Sciatic nerve (tissue), 2 donors: ENCODE measurements at regions not wholly inside any gene's neighbourhood (a gene's known extent, or its start where the extent isn't known, plus 50 kb on each side); places are given as distances from the start of the nearest gene placed in this dataset.
A peak's percentile ranks its signal among the peaks of the same experiment; 100 is the strongest.
"Not testable (repeated sequence)": the region's sequence is repeated elsewhere in the genome, so short reads cannot be mapped to it uniquely, and the experiment has no call there.

Experiments used
- ATAC-seq: fragments of 200-7000 bp; cut with Tn5 transposase; one replicate; pipeline ENCODE4 v1.9.1; 2020; ENCODE audit warnings: mild to moderate bottlenecking, moderate library complexity
- DNase-seq: peaks from one replicate; pipeline ENCODE4 v3.0.0-alpha.2; 2020; ENCODE audit warnings: low spot score
- intact Hi-C: fragments of 100-400 bp; cut with DNase I; formaldehyde crosslinking; loops from one replicate; pipeline ENCODE4 v1.14.2; 2022
- donor health status: DM: no; HTN: no; CAD: no.
- donor health status: DM: no; HTN: no; CAD: no.

DNA sequence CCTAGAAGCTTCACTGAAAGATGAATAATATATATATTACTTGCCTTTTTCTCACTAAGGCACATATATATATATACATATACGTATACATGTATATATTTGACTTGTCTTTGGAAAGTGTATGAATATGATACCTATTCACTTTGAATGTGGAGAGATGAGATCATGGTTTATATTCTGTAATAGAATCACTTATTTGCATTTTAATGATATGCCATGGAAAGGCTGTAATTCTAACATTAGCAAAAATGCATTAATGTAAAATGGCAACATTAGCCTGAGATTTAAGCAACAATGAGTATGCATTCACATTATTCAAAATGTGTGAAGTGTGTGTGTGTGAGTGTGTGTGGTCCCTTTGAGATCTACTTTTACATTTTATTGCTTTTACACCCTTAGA, 54.5 kb upstream of the PRKD1 start:
- intact Hi-C loops = no loop called here
- DNase-seq = no peak

DNA sequence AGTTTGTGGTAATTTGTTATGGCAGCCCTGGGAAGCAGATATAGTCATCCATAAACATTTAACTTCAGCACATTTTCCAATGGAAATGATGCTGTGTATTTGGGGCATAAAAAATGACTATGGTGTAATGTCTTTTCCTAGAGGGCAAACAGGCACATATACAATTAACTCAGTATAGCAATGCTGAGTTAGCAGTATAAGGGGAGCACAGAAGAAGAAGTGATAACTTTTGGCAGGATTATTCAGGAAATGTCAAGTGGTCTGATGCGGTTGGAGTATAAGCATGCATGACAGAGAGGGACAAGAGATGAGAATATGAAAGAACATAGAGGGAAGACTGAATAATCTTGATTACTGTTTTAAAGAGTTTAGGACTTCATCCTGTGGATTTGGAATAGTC, 55.3 kb upstream of the PRKD1 start:
- DNase-seq = no peak
- intact Hi-C loops = no loop called here

More for the DNA sequence above, 54.5 kb upstream of the PRKD1 start:
- ATAC-seq = no peak

DNA sequence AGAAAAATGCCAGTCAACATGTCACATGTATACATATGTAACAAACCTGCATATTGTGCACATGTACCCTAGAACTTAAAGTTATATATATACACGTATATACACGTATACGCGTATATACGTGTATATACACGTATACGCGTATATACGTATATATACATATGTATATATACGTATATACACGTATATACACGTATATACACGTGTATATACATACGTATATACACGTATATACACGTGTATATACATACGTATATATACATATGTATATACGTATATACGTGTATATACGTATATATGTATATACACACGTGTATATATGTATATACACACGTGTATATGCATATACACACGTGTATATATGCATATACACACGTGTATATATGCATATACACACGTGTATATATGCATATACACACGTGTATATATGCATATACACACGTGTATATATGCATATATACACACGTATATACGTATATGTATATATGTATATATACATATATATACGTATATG, 62.8 kb upstream of the PRKD1 start:
- intact Hi-C loops, DNase-seq, ATAC-seq: not testable (repeated sequence)

More for the DNA sequence above, 55.3 kb upstream of the PRKD1 start:
- ATAC-seq = no peak

DNA sequence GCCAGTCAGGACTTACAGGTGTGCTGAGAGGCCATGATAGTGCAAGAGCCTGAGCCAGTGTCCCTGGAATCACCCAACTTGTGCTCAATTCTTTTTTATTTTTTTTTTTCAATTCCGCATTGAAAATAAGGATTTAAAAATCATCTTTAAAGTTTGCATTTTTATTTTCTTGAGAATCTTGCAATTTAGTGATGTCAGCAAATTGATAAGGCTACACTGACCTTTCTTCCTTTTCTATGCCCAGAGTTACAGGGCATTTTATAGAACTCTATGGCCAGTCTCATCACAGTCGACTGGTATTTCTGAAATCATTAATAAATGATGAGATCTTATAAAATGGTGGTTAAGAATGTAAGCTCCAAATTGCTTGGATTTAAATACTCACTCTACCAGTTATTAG, 63.3 kb upstream of the PRKD1 start:
- intact Hi-C loops = no loop called here
- DNase-seq = no peak
- ATAC-seq = no peak

DNA sequence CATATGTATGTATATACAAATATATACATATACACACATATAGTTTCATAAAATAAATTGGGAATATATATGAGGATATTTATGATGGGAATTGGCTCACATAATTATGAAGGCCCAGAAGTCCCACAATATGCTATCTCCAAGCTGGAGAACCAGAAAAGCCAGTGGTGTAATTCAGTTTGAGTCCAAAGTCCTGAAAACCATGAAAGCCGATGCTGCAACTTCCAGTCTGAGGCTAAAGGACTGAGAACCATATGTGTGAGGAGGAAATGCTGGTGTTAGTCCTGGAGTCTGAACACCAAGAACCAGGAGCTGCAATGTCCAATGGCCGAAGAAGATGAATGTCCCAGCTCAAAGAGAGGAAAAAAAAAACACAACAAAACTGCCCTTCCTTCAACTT, 65.5 kb upstream of the PRKD1 start:
- intact Hi-C loops = no loop called here
- ATAC-seq = no peak

DNA sequence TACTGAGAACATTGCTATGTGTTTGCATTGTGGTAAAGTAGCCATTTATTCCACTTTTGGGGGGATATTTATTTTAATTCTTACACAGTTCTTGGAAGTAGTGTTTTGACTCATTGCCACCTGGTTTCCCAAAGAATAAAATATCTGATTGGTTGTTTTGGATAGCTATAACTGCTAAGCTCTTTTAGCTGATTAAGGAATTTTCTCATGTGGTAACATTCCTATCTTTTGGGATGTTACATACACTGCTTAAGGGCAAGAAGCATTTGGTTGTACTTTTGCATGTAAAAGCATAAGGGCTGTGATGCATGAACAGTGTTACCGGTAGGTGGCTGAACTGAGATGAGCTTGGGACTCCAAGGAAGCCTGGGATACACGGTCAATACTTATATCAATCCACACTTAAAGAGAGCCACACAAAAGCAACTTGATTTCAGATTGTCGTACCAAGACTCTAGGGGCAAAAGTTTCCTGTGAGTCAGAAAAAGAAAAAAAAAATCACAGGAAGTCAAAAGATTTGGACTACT, 71.4 kb upstream of the PRKD1 start:
- ATAC-seq (no peak), DNase-seq (no peak)
- intact Hi-C loops = no loop called here

More for the DNA sequence above, 65.5 kb upstream of the PRKD1 start:
- no peak for DNase-seq

DNA sequence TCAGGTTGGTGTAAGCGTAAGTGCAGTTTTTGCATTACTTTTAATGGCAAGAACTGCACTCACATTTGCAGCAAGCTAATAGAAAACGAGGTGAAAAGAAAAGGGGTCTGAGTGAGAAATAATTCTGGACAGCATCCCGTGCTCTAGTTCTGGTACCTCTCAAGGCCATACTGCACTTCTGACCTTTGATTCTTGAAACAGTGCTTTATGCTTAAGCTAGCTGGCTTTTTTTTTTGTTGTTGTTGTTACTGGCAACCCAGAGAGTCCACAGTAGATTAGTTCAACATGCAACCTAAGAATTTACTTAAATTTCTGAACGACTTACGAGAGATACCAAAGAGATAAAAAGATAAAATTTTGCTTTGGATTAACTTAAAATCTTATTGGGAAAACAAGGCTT, 75.2 kb upstream of the PRKD1 start:
- intact Hi-C loops = loop anchor here (10.0 kb wide), 1 partner anchor 458 kb away; no protein-coding TSS in a partner anchor

DNA sequence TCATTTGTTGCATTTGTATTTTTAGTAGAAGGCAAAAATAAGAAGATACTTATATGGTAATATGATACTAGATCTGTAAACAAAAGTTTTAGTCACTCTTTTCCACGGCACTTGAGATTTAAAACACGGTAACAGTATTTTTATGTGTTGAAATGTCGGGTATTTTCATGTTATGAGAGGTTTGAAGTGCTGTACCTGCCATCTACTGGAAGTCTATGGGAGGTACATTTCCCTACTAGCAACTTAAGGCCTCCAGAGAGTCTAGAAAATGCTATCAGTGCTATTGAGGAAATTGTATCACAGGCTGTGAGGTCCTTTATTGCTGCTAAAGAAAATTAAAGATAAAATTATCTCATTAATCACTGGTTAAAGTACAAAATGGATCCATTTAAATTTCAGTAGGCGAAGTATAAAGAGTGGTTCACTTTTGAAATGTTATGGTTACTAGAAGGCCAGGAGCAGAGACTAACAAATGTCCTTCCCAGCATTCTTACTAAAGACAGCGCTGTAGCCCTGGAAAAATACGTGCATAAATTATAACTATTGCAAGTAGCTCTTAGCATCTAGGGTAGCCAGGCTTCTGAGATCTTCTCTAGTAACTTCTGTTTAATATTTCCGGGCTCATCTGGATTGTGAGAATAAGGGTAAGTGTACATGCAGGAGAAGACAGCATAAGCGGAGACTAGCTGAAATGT, 77.6 kb upstream of the PRKD1 start:
- no peak for DNase-seq

More for the DNA sequence above, 75.2 kb upstream of the PRKD1 start:
- DNase-seq (no peak), ATAC-seq (peak; percentile 50)

DNA sequence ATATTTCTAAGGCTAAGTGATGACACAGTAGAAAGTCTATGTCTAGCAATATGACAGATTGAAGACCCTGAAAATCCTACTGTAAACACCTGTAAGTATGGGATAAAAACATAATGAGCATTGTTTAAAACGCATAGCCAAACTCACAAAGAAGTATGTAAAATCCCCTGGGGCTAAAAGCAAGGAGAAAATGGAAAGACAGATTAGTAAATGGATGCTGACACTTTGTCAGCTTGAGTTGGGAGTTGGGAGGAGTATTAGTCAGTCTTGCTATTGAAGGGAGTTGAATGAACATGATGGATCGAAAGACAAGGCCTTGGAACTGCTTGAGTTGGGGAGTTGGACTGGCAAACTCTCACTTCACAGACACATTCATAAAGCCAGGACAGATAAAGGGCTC, 79.0 kb upstream of the PRKD1 start:
- intact Hi-C loops = loop anchor here (10.0 kb wide), 1 partner anchor 462 kb away; no protein-coding TSS in a partner anchor
- ATAC-seq = no peak
- DNase-seq = no peak

More for the DNA sequence above, 77.6 kb upstream of the PRKD1 start:
- intact Hi-C loops = loop anchor here (10.0 kb wide), 1 partner anchor 460 kb away; no protein-coding TSS in a partner anchor
- ATAC-seq = peak; percentile 88

DNA sequence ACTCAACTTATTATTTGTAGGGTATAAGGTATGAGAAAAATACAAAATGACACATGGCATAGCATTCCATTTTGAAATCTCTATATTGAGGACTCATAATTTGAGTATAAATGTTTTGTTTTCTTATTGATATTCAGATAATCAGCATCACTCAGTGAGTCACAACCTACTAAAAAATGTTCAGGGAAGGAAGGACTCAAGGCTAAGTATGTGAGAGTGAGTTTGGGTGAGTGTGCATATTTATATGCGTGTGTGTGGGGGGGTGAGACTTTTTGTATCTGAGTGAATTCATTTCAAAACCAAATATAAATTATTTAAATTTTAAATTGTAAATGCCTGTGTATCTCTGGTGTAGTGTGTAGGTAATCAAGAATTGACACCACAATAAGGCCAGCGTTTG, 87.8 kb upstream of the PRKD1 start:
- ATAC-seq (no peak), DNase-seq (no peak)
- intact Hi-C loops = no loop called here

DNA sequence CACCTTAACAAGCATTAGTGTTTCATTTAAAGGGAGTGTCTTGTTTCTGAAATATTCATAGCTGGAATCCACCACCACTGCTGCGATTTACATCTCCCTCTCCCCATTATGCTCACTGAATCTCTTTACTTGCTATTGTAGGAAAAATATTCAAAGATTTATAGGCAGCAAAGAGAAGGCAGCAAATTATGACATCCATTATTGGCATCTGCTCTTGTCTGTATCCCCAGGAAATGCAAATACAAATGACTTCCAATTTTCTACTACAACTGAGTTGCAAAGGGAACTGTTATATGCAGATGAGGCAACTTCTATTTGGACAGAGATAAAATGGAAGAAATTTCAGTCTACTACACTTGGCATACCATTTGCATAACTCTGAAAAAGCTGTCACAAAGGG, 88.4 kb upstream of the PRKD1 start:
- ATAC-seq (no peak), DNase-seq (no peak)
- intact Hi-C loops = no loop called here

DNA sequence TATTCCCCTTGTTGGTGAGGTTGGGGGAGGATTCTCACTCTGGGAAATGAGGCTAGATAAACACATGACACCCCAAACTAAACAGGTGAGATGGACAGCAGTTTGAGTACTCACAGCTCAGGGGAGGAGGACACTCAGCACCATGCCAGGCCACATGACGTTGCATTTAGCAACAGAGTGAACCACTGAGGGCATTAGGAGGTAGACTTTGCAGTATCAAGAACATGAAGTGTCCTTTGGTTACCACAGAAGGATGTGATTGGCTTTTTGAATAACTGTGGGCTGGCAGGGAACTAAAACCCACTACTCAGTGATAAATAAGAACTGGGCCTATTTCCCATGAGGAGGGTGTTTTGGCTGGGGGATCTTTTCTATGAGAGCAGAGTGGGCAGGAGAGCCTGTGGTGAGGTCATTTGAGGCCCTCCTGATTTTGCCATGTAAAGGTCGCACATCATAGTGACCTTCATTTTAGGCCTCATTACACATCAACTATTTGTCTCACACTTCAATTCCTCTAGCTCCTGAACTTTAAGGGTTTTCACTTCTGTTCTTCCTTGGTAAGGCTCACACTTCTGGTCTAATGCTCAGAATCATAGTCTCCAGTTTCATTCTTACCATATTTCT, 89.8 kb upstream of the PRKD1 start:
- DNase-seq (no peak), ATAC-seq (no peak)
- intact Hi-C loops = no loop called here

DNA sequence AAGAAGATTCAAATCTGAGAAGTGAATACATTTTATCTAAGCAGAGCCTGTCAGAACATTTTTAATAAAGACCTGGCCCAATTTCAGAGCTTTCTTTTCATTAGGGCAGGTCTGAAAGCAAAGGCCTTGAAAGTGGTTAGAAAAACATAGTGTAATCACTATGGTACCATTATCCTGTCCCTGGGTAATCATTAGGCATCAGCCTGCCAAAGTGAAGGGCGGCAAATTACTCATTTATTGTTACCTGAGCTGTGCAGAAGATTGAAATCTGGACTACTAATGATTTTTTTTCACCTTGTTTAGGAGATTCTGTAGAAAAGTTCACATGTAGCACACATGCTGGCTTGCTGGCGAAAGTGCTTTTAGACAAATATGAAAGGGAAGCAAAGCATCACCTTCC, 92.6 kb upstream of the PRKD1 start:
- DNase-seq = no peak
- ATAC-seq = no peak
- intact Hi-C loops = no loop called here

DNA sequence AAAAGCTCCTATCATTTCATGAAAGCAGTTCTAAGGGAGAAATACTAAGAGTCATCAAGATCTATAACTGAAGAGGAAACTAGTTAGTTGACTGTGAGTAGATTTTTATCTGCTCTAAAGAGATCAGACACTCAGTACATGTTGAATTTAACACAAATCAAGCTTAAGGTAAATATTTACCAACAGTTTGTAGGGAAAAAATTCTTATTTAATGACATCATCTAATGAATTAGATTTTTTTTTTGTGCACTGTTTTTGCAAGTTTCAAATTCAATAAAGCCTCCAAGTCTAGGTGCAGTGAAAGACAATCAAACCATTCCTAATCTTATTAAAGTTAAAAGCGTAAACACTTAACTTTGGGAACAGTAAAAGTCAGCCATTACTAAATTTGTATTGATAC, 93.0 kb upstream of the PRKD1 start:
- intact Hi-C loops = no loop called here
- no peak for DNase-seq
- no peak for ATAC-seq

DNA sequence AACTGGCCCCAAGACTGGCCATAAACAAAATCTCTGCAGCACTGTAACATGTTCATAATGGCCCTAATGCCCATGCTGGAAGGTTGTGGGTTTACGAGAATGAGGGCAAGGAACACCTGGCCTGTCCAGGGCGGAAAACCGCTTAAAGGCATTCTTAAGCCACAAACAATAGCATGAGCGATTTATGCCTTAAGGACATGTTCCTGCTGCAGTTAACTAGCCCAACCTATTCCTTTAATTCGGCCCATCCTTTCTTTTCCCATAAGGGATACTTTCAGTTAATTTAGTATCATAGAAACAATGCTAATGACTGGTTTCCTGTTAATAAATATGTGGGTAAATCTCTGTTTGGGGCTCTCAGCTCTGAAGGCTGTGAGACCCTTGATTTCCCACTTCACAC, 95.7 kb upstream of the PRKD1 start:
- DNase-seq, intact Hi-C loops, ATAC-seq: not testable (repeated sequence)

DNA sequence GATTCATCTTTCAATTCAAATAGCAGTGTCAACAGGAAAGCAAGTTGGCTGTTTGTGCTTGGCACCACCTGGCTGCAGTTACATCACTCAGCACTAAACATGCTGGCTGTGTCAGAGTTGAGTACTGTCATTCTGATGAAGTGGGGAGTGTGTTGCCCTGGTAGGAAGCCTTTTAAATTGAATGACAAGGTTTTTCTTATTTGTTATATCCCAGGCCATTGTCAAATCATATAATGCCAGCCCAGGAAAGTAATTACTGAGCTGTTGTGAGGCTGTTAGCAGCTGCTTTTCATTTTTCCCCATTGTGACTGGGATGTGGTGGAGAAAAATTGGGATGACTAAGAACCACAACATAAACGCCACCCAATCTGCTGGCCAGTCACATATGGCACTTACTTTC, 106.5 kb upstream of the PRKD1 start:
- no peak for DNase-seq
- intact Hi-C loops = no loop called here
- no peak for ATAC-seq

DNA sequence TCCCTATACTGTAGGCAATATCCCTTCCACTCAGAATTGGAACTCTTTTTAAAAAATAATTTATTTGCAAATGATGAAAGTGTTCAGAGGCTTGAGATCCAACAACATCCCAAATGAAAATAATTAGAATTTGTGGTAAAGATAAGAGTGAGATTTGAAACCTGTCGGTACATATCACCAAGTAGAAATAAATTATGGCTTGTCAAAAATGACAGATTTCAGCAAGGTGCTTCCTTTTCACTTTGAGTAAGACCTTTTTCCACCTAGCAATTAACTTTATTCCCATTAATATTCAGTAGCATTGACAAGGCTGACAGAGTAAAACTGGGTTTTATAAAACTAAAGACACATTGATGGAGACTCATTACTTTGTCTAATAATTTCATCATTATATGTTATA, 107.7 kb upstream of the PRKD1 start:
- ATAC-seq (no peak), DNase-seq (no peak)
- intact Hi-C loops = no loop called here

DNA sequence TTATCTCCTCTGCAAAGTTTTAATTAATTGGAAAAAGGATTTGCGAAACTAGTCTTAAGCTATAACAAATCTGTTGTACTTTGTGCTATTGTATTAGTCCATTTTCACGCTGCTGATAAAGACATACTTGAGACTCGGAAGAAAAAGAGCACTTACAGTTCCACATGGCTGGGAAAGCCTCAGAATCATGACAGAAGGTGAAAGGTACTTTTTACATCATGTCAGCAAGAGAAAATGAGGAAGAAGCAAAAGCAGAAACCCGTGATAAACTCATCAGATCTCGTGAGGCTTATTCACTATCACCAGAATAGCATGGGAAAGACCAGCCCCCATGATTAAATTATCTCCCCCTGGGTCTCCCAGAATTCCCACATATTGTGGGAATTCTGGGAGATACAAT, 118.1 kb upstream of the PRKD1 start:
- ATAC-seq (no peak), DNase-seq (no peak)
- intact Hi-C loops = no loop called here

DNA sequence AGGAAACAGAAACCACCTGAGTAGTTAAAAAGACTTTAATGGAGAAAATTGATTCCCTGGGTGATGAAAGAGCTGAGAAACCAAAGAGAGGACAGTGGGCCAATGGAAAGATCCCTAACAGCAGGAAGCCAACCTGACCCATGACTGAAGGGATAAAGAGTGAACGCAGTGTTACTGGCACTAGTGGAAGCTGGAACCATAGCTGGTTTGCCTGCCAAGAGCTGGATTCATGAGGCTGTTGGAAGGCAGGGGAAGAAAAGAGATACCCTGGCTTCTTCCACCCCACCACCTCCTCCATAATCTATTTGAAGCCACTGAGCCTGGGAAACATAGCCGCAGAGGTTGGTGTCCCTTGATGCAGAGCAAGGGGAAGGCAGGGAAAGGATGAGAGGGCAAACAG, 125.5 kb upstream of the PRKD1 start:
- intact Hi-C loops = no loop called here
- DNase-seq = no peak
- no peak for ATAC-seq

DNA sequence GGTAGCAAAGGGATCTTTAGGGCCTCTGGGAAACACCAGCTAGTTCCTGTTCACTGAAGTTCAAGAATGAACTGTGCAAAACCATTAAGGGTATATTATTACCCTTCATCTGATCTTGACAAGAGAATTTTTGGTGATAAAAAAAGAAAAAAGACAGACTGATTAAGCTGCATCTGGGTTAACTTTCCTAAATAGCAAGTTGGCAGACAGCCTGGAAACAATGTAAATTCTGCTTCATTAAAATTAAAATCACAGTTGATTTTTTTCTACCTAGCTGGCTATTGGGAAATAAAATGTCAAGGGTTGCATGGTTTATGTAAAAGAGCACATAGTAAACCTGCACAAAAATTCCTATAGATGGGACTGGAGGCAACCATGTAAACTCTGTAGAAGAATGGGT, 126.6 kb upstream of the PRKD1 start:
- no peak for DNase-seq
- ATAC-seq = no peak
- intact Hi-C loops = no loop called here
